ENCODE measurements at regions not wholly inside any gene's neighbourhood (a gene's known extent, or its start where the extent isn't known, plus 50 kb on each side); places are given as distances from the start of the nearest gene placed in this dataset.

GRCh38 chr20:11128220-11128718 is 454.5 kb upstream of the JAG1 start:
- no peak overlapping the region for H3K4me3 ChIP-seq (ENCODE audit: low read depth, poor library complexity, severe bottlenecking)
- TF ChIP-seq POLR2A (IDR thresholded peaks at IDR 0.05): no peak
- no peak for TF ChIP-seq CTCF (IDR thresholded peaks at IDR 0.05)
- peak in 1 of 2 donors; percentile 20 for DNase-seq (ENCODE audit: low spot score in 2 of 2)
- 17 to 30% methylated on average over 3 of the region's 3 CpGs for WGBS, 2 donors
- intact Hi-C loops (cut with DNase I; ENCODE audit: low total_unique reads): no loop called here

- no peak for DNase-seq (ENCODE audit: low spot score in 2 of 2)
- TF ChIP-seq CTCF (IDR thresholded peaks at IDR 0.05): no peak
- TF ChIP-seq POLR2A (IDR thresholded peaks at IDR 0.05): no peak
- intact Hi-C loops (cut with DNase I; ENCODE audit: low total_unique reads): no loop called here
- WGBS, 2 donors: 55 to 59% methylated on average over 1 of the region's 1 CpG
- H3K4me3 ChIP-seq (ENCODE audit: low read depth, poor library complexity, severe bottlenecking): no peak overlapping the region
Measured at GRCh38 chr20:11128721-11129120, 454.9 kb upstream of the JAG1 start.

- intact Hi-C loops (cut with DNase I; ENCODE audit: low total_unique reads): no loop called here
- 88 to 100% methylated on average over 1 of the region's 1 CpG for WGBS, 2 donors
- H3K4me3 ChIP-seq (ENCODE audit: low read depth, poor library complexity, severe bottlenecking): no peak overlapping the region
- DNase-seq (ENCODE audit: low spot score in 2 of 2): no peak
- no peak for TF ChIP-seq CTCF (IDR thresholded peaks at IDR 0.05)
- TF ChIP-seq POLR2A (IDR thresholded peaks at IDR 0.05): no peak
Measured at GRCh38 chr20:11130554-11131166, 456.9 kb upstream of the JAG1 start.

GRCh38 chr20:11132819-11133415 is 459.1 kb upstream of the JAG1 start:
- DNase-seq (ENCODE audit: low spot score in 2 of 2): no peak
- TF ChIP-seq POLR2A (IDR thresholded peaks at IDR 0.05): no peak
- no peak for TF ChIP-seq CTCF (IDR thresholded peaks at IDR 0.05)
- 77 to 83% methylated on average over 3 of the region's 3 CpGs for WGBS, 2 donors
- H3K4me3 ChIP-seq (ENCODE audit: low read depth, poor library complexity, severe bottlenecking): no peak overlapping the region
- intact Hi-C loops (cut with DNase I; ENCODE audit: low total_unique reads): no loop called here

- H3K4me3 ChIP-seq (ENCODE audit: low read depth, poor library complexity, severe bottlenecking): no peak overlapping the region
- intact Hi-C loops (cut with DNase I; ENCODE audit: low total_unique reads): no loop called here
- DNase-seq (ENCODE audit: low spot score in 2 of 2): no peak
- no peak for TF ChIP-seq CTCF (IDR thresholded peaks at IDR 0.05)
- no peak for TF ChIP-seq POLR2A (IDR thresholded peaks at IDR 0.05)
Measured at GRCh38 chr20:11136691-11137090, 462.9 kb upstream of the JAG1 start.

GRCh38 chr20:11137688-11138087 is 463.9 kb upstream of the JAG1 start:
- intact Hi-C loops (cut with DNase I; ENCODE audit: low total_unique reads): no loop called here
- no peak overlapping the region for H3K4me3 ChIP-seq (ENCODE audit: low read depth, poor library complexity, severe bottlenecking)
- DNase-seq (ENCODE audit: low spot score in 2 of 2): no peak
- 69 to 85% methylated on average over 3 of the region's 3 CpGs for WGBS, 2 donors
- TF ChIP-seq POLR2A (IDR thresholded peaks at IDR 0.05) (no peak), CTCF (IDR thresholded peaks at IDR 0.05) (no peak)

All from lower leg skin (tissue), 4 donors.